Smooth muscle cell (in vitro differentiated cells): ENCODE measurements at regions not wholly inside any gene's neighbourhood (a gene's known extent, or its start where the extent isn't known, plus 50 kb on each side); places are given as distances from the start of the nearest gene placed in this dataset.
"Not testable (repeated sequence)": the region's sequence is repeated elsewhere in the genome, so short reads cannot be mapped to it uniquely, and the experiment has no call there.

Source experiments
- DNase-seq: peaks from one replicate; lab custom pipeline; 2025; ENCODE audit not compliant: unreplicated experiment; lab: John Stamatoyannopoulos, UW
- H2AFZ ChIP-seq: fragments of 200-600 bp; sonication (generic); 2 replicates; pipeline ENCODE4 v1.6.0; 2016; ENCODE audit warnings: antibody characterized with exemption, low read depth, mild to moderate bottlenecking
- H3F3A ChIP-seq: fragments of 200-600 bp; sonication (generic); 2 replicates; pipeline ENCODE4 v1.6.0; 2017; ENCODE audit warnings: antibody characterized with exemption, low read depth
- H3K27ac ChIP-seq: fragments of 200-600 bp; sonication (generic); 2 replicates; pipeline ENCODE4 v1.5.1; 2016; ENCODE audit warnings: low read depth, mild to moderate bottlenecking
- H3K27me3 ChIP-seq: fragments of 200-600 bp; sonication (generic); 2 replicates; pipeline ENCODE4 v1.6.1; 2016; ENCODE audit warnings: low read depth, mild to moderate bottlenecking
- H3K36me3 ChIP-seq: fragments of 200-600 bp; sonication (generic); 2 replicates; pipeline ENCODE4 v1.5.1; 2016; ENCODE audit warnings: low read depth
- H3K4me1 ChIP-seq: fragments of 200-600 bp; sonication (generic); 2 replicates; pipeline ENCODE4 v1.5.1; 2016; ENCODE audit warnings: low read depth
- H3K4me2 ChIP-seq: fragments of 200-600 bp; sonication (generic); 2 replicates; pipeline ENCODE4 v1.6.0; 2016; ENCODE audit warnings: mild to moderate bottlenecking
- H3K4me3 ChIP-seq: fragments of 200-600 bp; sonication (generic); 2 replicates; pipeline ENCODE4 v1.5.1; 2016; ENCODE audit warnings: mild to moderate bottlenecking
- H3K79me2 ChIP-seq: fragments of 200-600 bp; sonication (generic); 2 replicates; pipeline ENCODE4 v1.6.0; 2016; ENCODE audit warnings: low read depth, mild to moderate bottlenecking
- H3K9ac ChIP-seq: fragments of 200-600 bp; sonication (generic); 2 replicates; pipeline ENCODE4 v1.6.0; 2016; ENCODE audit warnings: low read depth
- H3K9me3 ChIP-seq: fragments of 200-600 bp; sonication (generic); replicated peaks from 2 replicates; pipeline ENCODE4 v1.5.1; 2016; ENCODE audit warnings: low read depth
- H4K20me1 ChIP-seq: fragments of 200-600 bp; sonication (generic); 2 replicates; pipeline ENCODE4 v1.6.0; 2016; ENCODE audit warnings: low read depth
- WGBS: methylation state at CpG from one replicate; pipeline ENCODE4 v1.1.7; 2016; ENCODE audit warnings: low lambda C conversion rate; 5-methylcytosine and 5-hydroxymethylcytosine counted together
- TF ChIP-seq, protein P1 (sequence below): fragments of 200-600 bp; sonication (generic); IDR thresholded peaks from 2 replicates; pipeline ENCODE4 v1.5.1; 2017; ENCODE audit warnings: borderline replicate concordance, mild to moderate bottlenecking, antibody characterized with exemption; ENCODE audit not compliant: insufficient read depth, poor library complexity, severe bottlenecking

DNA sequence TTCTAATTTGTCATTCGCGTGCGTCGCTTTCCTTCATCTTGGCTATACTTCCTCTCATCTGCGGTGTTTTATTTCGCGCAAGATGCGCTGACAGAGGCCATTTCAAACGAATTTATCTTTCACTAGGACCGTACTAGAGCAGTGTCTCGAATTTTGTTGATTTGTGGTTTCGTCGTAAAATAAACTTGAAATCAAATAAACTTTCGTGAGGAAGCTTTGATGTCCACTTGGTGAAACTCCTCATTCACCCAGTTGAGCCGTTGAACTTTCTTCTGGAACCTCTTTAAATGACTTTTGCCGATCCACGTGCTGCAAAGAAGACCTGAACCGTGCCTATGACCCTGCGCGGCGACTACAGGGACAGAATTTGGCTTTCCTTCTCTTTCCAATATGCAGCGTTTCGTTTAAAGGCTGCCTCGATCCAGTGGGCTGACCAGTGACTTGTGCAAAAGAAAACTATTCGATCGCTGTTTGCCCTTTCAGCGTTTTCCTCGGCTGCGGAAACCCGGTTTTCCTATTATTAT, 163.9 kb upstream of the PPP1R3A start:
- DNase-seq, result no peak
- Histone ChIP-seq H3K4me1 (peaks cover 22% of the 10 kb centered on the region), H3K9ac (no peak overlapping the region), H3K9me3 (no peaks in the 10 kb centered on the region), H3K27me3 (peaks cover 83% of the 10 kb centered on the region), H3K27ac (no peak overlapping the region), H4K20me1 (no peaks in the 10 kb centered on the region), H3K4me3 (peak overlapping the region; percentile 58), H3K79me2 (no peaks in the 10 kb centered on the region), H2AFZ (peak overlapping the region; percentile 81), H3K36me3 (no peaks in the 10 kb centered on the region), H3K4me2 (peak overlapping the region; percentile 95), H3F3A (no peaks in the 10 kb centered on the region)
- TF ChIP-seq, protein P1, sequence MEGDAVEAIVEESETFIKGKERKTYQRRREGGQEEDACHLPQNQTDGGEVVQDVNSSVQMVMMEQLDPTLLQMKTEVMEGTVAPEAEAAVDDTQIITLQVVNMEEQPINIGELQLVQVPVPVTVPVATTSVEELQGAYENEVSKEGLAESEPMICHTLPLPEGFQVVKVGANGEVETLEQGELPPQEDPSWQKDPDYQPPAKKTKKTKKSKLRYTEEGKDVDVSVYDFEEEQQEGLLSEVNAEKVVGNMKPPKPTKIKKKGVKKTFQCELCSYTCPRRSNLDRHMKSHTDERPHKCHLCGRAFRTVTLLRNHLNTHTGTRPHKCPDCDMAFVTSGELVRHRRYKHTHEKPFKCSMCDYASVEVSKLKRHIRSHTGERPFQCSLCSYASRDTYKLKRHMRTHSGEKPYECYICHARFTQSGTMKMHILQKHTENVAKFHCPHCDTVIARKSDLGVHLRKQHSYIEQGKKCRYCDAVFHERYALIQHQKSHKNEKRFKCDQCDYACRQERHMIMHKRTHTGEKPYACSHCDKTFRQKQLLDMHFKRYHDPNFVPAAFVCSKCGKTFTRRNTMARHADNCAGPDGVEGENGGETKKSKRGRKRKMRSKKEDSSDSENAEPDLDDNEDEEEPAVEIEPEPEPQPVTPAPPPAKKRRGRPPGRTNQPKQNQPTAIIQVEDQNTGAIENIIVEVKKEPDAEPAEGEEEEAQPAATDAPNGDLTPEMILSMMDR, result no peak
- WGBS, result 4% methylated on average over 30 of the region's 30 CpGs

- Histone ChIP-seq H3F3A (no peaks in the 10 kb centered on the region), H3K4me2 (peak overlapping the region; percentile 95), H4K20me1 (no peaks in the 10 kb centered on the region), H3K27ac (no peak overlapping the region), H3K9ac (no peak overlapping the region), H3K27me3 (peaks cover 75% of the 10 kb centered on the region), H3K79me2 (no peaks in the 10 kb centered on the region), H3K4me1 (peaks cover 22% of the 10 kb centered on the region), H3K4me3 (peak overlapping the region; percentile 58), H3K9me3 (no peaks in the 10 kb centered on the region), H2AFZ (no peak overlapping the region), H3K36me3 (no peaks in the 10 kb centered on the region)
- 24% methylated on average over 6 of the region's 6 CpGs for WGBS
- DNase-seq, result no peak
- TF ChIP-seq, protein P1, result peak; percentile 72
These were observed 163.0 kb upstream of the PPP1R3A start for GRCh38 chr7:114081606-114082425.

GRCh38 chr7:114077158-114077524, 158.3 kb upstream of the PPP1R3A start:
- not testable (repeated sequence) for H3K4me1 ChIP-seq, H3K9me3 ChIP-seq, H3K4me3 ChIP-seq, H3K27ac ChIP-seq, H3K9ac ChIP-seq, H4K20me1 ChIP-seq, H2AFZ ChIP-seq, H3F3A ChIP-seq, H3K79me2 ChIP-seq, H3K4me2 ChIP-seq, H3K36me3 ChIP-seq, DNase-seq
- 98% methylated on average over 8 of the region's 18 CpGs for WGBS
- H3K27me3 ChIP-seq, result peaks cover 41% of the 10 kb centered on the region

DNA sequence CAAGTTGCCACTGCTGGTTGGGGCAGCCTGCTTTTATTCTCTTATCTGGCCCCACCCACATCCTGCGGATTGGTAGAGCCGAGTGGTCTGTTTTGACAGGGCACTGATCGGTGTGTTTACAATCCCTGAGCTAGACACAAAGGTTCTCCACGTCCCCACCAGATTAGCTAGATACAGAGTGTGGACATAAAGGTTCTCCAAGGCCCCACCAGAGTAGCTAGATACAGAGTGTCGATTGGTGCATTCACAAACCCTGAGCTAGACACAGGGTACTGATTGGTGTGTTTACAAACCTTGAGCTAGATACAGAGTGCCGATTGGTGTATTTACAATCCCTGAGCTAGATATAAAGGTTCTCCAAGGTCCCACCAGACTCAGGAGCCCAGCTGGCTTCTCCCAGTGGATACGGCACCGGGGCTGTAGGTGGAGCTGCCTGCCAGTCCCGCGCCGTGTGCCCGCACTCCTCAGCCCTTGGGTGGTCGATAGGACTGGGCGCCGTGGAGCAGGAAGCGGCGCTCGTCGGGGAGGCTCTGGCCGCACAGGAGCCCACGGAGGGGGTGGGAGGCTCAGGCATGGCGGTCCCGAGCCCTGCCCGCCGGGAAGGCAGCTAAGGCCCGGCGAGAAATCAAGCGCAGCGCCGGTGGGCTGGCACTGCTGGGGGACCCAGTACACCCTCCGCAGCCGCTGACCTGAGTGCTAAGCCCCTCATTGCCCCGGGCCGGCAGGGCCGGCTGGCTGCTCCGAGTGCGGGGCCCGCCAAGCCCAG, 157.8 kb upstream of the PPP1R3A start:
- H2AFZ ChIP-seq, result not testable (repeated sequence)

More for the DNA sequence above, 157.8 kb upstream of the PPP1R3A start:
- H3F3A ChIP-seq, H3K4me2 ChIP-seq, H4K20me1 ChIP-seq, H3K36me3 ChIP-seq, DNase-seq, H3K4me1 ChIP-seq, H3K9ac ChIP-seq, H3K27ac ChIP-seq, H3K79me2 ChIP-seq, H3K9me3 ChIP-seq, H3K4me3 ChIP-seq: not testable (repeated sequence)
- H3K27me3 ChIP-seq, result peaks cover 38% of the 10 kb centered on the region
- 98% methylated on average over 34 of the region's 38 CpGs for WGBS
